ENCODE measurements at regions not wholly inside any gene's neighbourhood (a gene's known extent, or its start where the extent isn't known, plus 50 kb on each side); places are given as distances from the start of the nearest gene placed in this dataset.
"Not testable (repeated sequence)": the region's sequence is repeated elsewhere in the genome, so short reads cannot be mapped to it uniquely, and the experiment has no call there.

GRCh38 chr13:109412283-109412901 is 374.0 kb downstream of the IRS2 start:
- no peaks in the 10 kb centered on the region for H3K36me3 Mint-ChIP-seq (ENCODE audit: low read depth)
- no peak overlapping the region for H3K27ac Mint-ChIP-seq
- POLR2A ChIA-PET: no interaction called here
- H3K27me3 Mint-ChIP-seq (ENCODE audit: low read depth): peaks cover 3% of the 10 kb centered on the region
- DNase-seq (no peak), ATAC-seq (no peak)
- CTCF ChIA-PET: interaction anchor here (0.7 kb wide), 1 partner anchor 1110 kb away, joined by 3 read pairs; no protein-coding TSS in a partner anchor
- no peaks in the 10 kb centered on the region for H3K4me1 Mint-ChIP-seq (ENCODE audit: low read depth)
- no peak overlapping the region for H3K4me3 Mint-ChIP-seq
- no peaks in the 10 kb centered on the region for H3K9me3 Mint-ChIP-seq (ENCODE audit: insufficient read depth)

- Mint-ChIP-seq H3K9me3 (ENCODE audit: insufficient read depth) (no peaks in the 10 kb centered on the region), H3K36me3 (ENCODE audit: low read depth) (no peaks in the 10 kb centered on the region), H3K4me3 (no peak overlapping the region), H3K27ac (no peak overlapping the region), H3K27me3 (ENCODE audit: low read depth) (peaks cover 3% of the 10 kb centered on the region), H3K4me1 (ENCODE audit: low read depth) (no peaks in the 10 kb centered on the region)
- ATAC-seq (no peak), DNase-seq (no peak)
- ChIA-PET POLR2A (no interaction called here), CTCF (no interaction called here)
These were observed 375.5 kb downstream of the IRS2 start for GRCh38 chr13:109410868-109411267.

GRCh38 chr13:109408591-109409382 is 377.6 kb downstream of the IRS2 start:
- ATAC-seq (no peak), DNase-seq (no peak)
- ChIA-PET CTCF (no interaction called here), POLR2A (no interaction called here)
- H3K27ac Mint-ChIP-seq: no peak overlapping the region
- H3K9me3 Mint-ChIP-seq (ENCODE audit: insufficient read depth): no peaks in the 10 kb centered on the region
- H3K4me1 Mint-ChIP-seq (ENCODE audit: low read depth): no peaks in the 10 kb centered on the region
- H3K4me3 Mint-ChIP-seq: no peak overlapping the region
- no peaks in the 10 kb centered on the region for H3K36me3 Mint-ChIP-seq (ENCODE audit: low read depth)
- peaks cover 3% of the 10 kb centered on the region for H3K27me3 Mint-ChIP-seq (ENCODE audit: low read depth)

- no peak for DNase-seq
- Mint-ChIP-seq H3K27ac (no peak overlapping the region), H3K27me3 (ENCODE audit: low read depth) (no peaks in the 10 kb centered on the region), H3K36me3 (ENCODE audit: low read depth) (no peaks in the 10 kb centered on the region), H3K4me3 (no peak overlapping the region), H3K9me3 (ENCODE audit: insufficient read depth) (no peaks in the 10 kb centered on the region), H3K4me1 (ENCODE audit: low read depth) (no peaks in the 10 kb centered on the region)
- no peak for ATAC-seq
- CTCF ChIA-PET: no interaction called here
- POLR2A ChIA-PET: no interaction called here
These were observed 379.9 kb downstream of the IRS2 start for GRCh38 chr13:109406376-109406992.

- POLR2A ChIA-PET: no interaction called here
- Mint-ChIP-seq H3K4me3 (no peak overlapping the region), H3K9me3 (ENCODE audit: insufficient read depth) (no peaks in the 10 kb centered on the region), H3K4me1 (ENCODE audit: low read depth) (no peaks in the 10 kb centered on the region), H3K27ac (no peak overlapping the region), H3K36me3 (ENCODE audit: low read depth) (no peaks in the 10 kb centered on the region), H3K27me3 (ENCODE audit: low read depth) (no peaks in the 10 kb centered on the region)
- DNase-seq: no peak
- CTCF ChIA-PET: no interaction called here
- no peak for ATAC-seq
These were observed 383.4 kb downstream of the IRS2 start for GRCh38 chr13:109403012-109403421.

- Mint-ChIP-seq H3K36me3 (ENCODE audit: low read depth) (no peaks in the 10 kb centered on the region), H3K27me3 (ENCODE audit: low read depth) (no peaks in the 10 kb centered on the region), H3K27ac (no peak overlapping the region), H3K9me3 (ENCODE audit: insufficient read depth) (no peaks in the 10 kb centered on the region), H3K4me3 (no peak overlapping the region), H3K4me1 (ENCODE audit: low read depth) (no peaks in the 10 kb centered on the region)
- ATAC-seq (no peak), DNase-seq (no peak)
- ChIA-PET CTCF (no interaction called here), POLR2A (no interaction called here)
These were observed 384.5 kb downstream of the IRS2 start for GRCh38 chr13:109401891-109402290.

GRCh38 chr13:109401307-109401706 is 385.1 kb downstream of the IRS2 start:
- H3K9me3 Mint-ChIP-seq (ENCODE audit: insufficient read depth): no peaks in the 10 kb centered on the region
- no peak overlapping the region for H3K4me3 Mint-ChIP-seq
- no peaks in the 10 kb centered on the region for H3K36me3 Mint-ChIP-seq (ENCODE audit: low read depth)
- ATAC-seq: no peak
- CTCF ChIA-PET: no interaction called here
- no peaks in the 10 kb centered on the region for H3K4me1 Mint-ChIP-seq (ENCODE audit: low read depth)
- H3K27me3 Mint-ChIP-seq (ENCODE audit: low read depth): no peaks in the 10 kb centered on the region
- no peak for DNase-seq
- POLR2A ChIA-PET: no interaction called here
- no peak overlapping the region for H3K27ac Mint-ChIP-seq

GRCh38 chr13:109400624-109401257 is 385.6 kb downstream of the IRS2 start:
- H3K4me3 Mint-ChIP-seq: no peak overlapping the region
- ATAC-seq (no peak), DNase-seq (no peak)
- no peaks in the 10 kb centered on the region for H3K36me3 Mint-ChIP-seq (ENCODE audit: low read depth)
- no peaks in the 10 kb centered on the region for H3K4me1 Mint-ChIP-seq (ENCODE audit: low read depth)
- H3K27ac Mint-ChIP-seq: no peak overlapping the region
- H3K27me3 Mint-ChIP-seq (ENCODE audit: low read depth): no peaks in the 10 kb centered on the region
- ChIA-PET CTCF (no interaction called here), POLR2A (no interaction called here)
- no peaks in the 10 kb centered on the region for H3K9me3 Mint-ChIP-seq (ENCODE audit: insufficient read depth)

GRCh38 chr13:109400209-109400608 is 386.2 kb downstream of the IRS2 start:
- H3K36me3 Mint-ChIP-seq (ENCODE audit: low read depth): no peaks in the 10 kb centered on the region
- POLR2A ChIA-PET: no interaction called here
- no peak overlapping the region for H3K27ac Mint-ChIP-seq
- no peaks in the 10 kb centered on the region for H3K27me3 Mint-ChIP-seq (ENCODE audit: low read depth)
- H3K9me3 Mint-ChIP-seq (ENCODE audit: insufficient read depth): no peaks in the 10 kb centered on the region
- H3K4me3 Mint-ChIP-seq: no peak overlapping the region
- no peaks in the 10 kb centered on the region for H3K4me1 Mint-ChIP-seq (ENCODE audit: low read depth)
- CTCF ChIA-PET: no interaction called here
- DNase-seq (no peak), ATAC-seq (no peak)

GRCh38 chr13:109398071-109398470 is 388.3 kb downstream of the IRS2 start:
- H3K9me3 Mint-ChIP-seq (ENCODE audit: insufficient read depth); DNase-seq; H3K4me1 Mint-ChIP-seq (ENCODE audit: low read depth); H3K4me3 Mint-ChIP-seq; CTCF ChIA-PET; H3K36me3 Mint-ChIP-seq (ENCODE audit: low read depth); H3K27me3 Mint-ChIP-seq (ENCODE audit: low read depth); H3K27ac Mint-ChIP-seq; ATAC-seq; POLR2A ChIA-PET: not testable (repeated sequence)

GRCh38 chr13:109397285-109397684 is 389.1 kb downstream of the IRS2 start:
- Mint-ChIP-seq H3K27ac (no peak overlapping the region), H3K27me3 (ENCODE audit: low read depth) (no peaks in the 10 kb centered on the region), H3K36me3 (ENCODE audit: low read depth) (no peaks in the 10 kb centered on the region), H3K9me3 (ENCODE audit: insufficient read depth) (no peaks in the 10 kb centered on the region), H3K4me1 (ENCODE audit: low read depth) (no peaks in the 10 kb centered on the region), H3K4me3 (no peak overlapping the region)
- ATAC-seq (no peak), DNase-seq (no peak)
- ChIA-PET POLR2A (no interaction called here), CTCF (no interaction called here)

- Mint-ChIP-seq H3K27me3 (ENCODE audit: low read depth) (no peaks in the 10 kb centered on the region), H3K27ac (no peak overlapping the region), H3K4me1 (ENCODE audit: low read depth) (no peaks in the 10 kb centered on the region), H3K4me3 (no peak overlapping the region), H3K36me3 (ENCODE audit: low read depth) (no peaks in the 10 kb centered on the region), H3K9me3 (ENCODE audit: insufficient read depth) (no peaks in the 10 kb centered on the region)
- POLR2A ChIA-PET: no interaction called here
- CTCF ChIA-PET: no interaction called here
- ATAC-seq: no peak
- no peak for DNase-seq
These were observed 390.1 kb downstream of the IRS2 start for GRCh38 chr13:109396266-109396665.
